ENCODE measurements at regions not wholly inside any gene's neighbourhood (a gene's known extent, or its start where the extent isn't known, plus 50 kb on each side); places are given as distances from the start of the nearest gene placed in this dataset.

- ATAC-seq (ENCODE audit: insufficient read depth, low read depth) (no peak), DNase-seq (no peak)
- Histone ChIP-seq H3K79me2 (ENCODE audit: insufficient read depth, low read length) (no peaks in the 10 kb centered on the region), H3K4me1 (ENCODE audit: insufficient read depth, low read length) (0 out of 2 replicates have a peak, but pooled peaks cover 4% of the 10 kb centered on the region), H3K36me3 (ENCODE audit: insufficient read depth, low read length) (no peaks in the 10 kb centered on the region), H3K4me3 (ENCODE audit: low read depth in 1 of 2, low read length in 2 of 2) (no peak overlapping the region), H4K20me1 (ENCODE audit: insufficient read depth, low read length) (no peaks in the 10 kb centered on the region), H3K4me2 (ENCODE audit: insufficient read depth, low read length) (no peak overlapping the region), H3K9me3 (ENCODE audit: insufficient read depth, low read length, severe bottlenecking) (no peaks in the 10 kb centered on the region), H3K9ac (ENCODE audit: low read depth, low read length) (no peak overlapping the region), H2AFZ (ENCODE audit: low read depth, low read length) (no peak overlapping the region), H3K27ac (ENCODE audit: low read length) (no peak overlapping the region), H3K27me3 (ENCODE audit: insufficient read depth, low read length, poor library complexity) (no peaks in the 10 kb centered on the region)
- TF ChIP-seq EZH2 (IDR thresholded peaks at IDR 0.05; ENCODE audit: borderline replicate concordance, low read depth, low read length, severe bottlenecking): no peak
- no peak for TF ChIP-seq CTCF (IDR thresholded peaks at IDR 0.05; ENCODE audit: borderline replicate concordance, extremely low read depth, low read length, poor library complexity, severe bottlenecking)
Measured at GRCh38 chr12:89988188-89988915, 279.7 kb upstream of the ATP2B1 start.

- H3K27me3 ChIP-seq (ENCODE audit: insufficient read depth, low read length, poor library complexity): no peaks in the 10 kb centered on the region
- DNase-seq (no peak), ATAC-seq (ENCODE audit: insufficient read depth, low read depth) (no peak)
- no peaks in the 10 kb centered on the region for H3K9me3 ChIP-seq (ENCODE audit: insufficient read depth, low read length, severe bottlenecking)
- no peaks in the 10 kb centered on the region for H3K36me3 ChIP-seq (ENCODE audit: insufficient read depth, low read length)
- no peak overlapping the region for H3K4me3 ChIP-seq (ENCODE audit: low read depth in 1 of 2, low read length in 2 of 2)
- H2AFZ ChIP-seq (ENCODE audit: low read depth, low read length): no peak overlapping the region
- H3K9ac ChIP-seq (ENCODE audit: low read depth, low read length): no peak overlapping the region
- no peaks in the 10 kb centered on the region for H4K20me1 ChIP-seq (ENCODE audit: insufficient read depth, low read length)
- H3K4me1 ChIP-seq (ENCODE audit: insufficient read depth, low read length): no peaks in the 10 kb centered on the region
- H3K79me2 ChIP-seq (ENCODE audit: insufficient read depth, low read length): no peaks in the 10 kb centered on the region
- H3K27ac ChIP-seq (ENCODE audit: low read length): no peak overlapping the region
- no peak overlapping the region for H3K4me2 ChIP-seq (ENCODE audit: insufficient read depth, low read length)
- TF ChIP-seq CTCF (IDR thresholded peaks at IDR 0.05; ENCODE audit: borderline replicate concordance, extremely low read depth, low read length, poor library complexity, severe bottlenecking): no peak
Measured at GRCh38 chr12:89985935-89986334, 277.3 kb upstream of the ATP2B1 start.

GRCh38 chr12:89984846-89985245 lies 276.2 kb upstream of the ATP2B1 start:
- Histone ChIP-seq H3K27me3 (ENCODE audit: insufficient read depth, low read length, poor library complexity) (no peaks in the 10 kb centered on the region), H4K20me1 (ENCODE audit: insufficient read depth, low read length) (no peaks in the 10 kb centered on the region), H3K9me3 (ENCODE audit: insufficient read depth, low read length, severe bottlenecking) (no peaks in the 10 kb centered on the region), H3K79me2 (ENCODE audit: insufficient read depth, low read length) (no peaks in the 10 kb centered on the region), H3K36me3 (ENCODE audit: insufficient read depth, low read length) (no peaks in the 10 kb centered on the region), H3K9ac (ENCODE audit: low read depth, low read length) (no peak overlapping the region), H3K4me1 (ENCODE audit: insufficient read depth, low read length) (no peaks in the 10 kb centered on the region), H3K4me3 (ENCODE audit: low read depth in 1 of 2, low read length in 2 of 2) (no peak overlapping the region), H2AFZ (ENCODE audit: low read depth, low read length) (no peak overlapping the region), H3K27ac (ENCODE audit: low read length) (no peak overlapping the region), H3K4me2 (ENCODE audit: insufficient read depth, low read length) (no peak overlapping the region)
- no peak for ATAC-seq (ENCODE audit: insufficient read depth, low read depth)
- no peak for DNase-seq
- TF ChIP-seq CTCF (IDR thresholded peaks at IDR 0.05; ENCODE audit: borderline replicate concordance, extremely low read depth, low read length, poor library complexity, severe bottlenecking): no peak
- TF ChIP-seq EZH2 (IDR thresholded peaks at IDR 0.05; ENCODE audit: borderline replicate concordance, low read depth, low read length, severe bottlenecking): no peak
